Sigmoid colon (tissue), 6 donors: ENCODE measurements at regions not wholly inside any gene's neighbourhood (a gene's known extent, or its start where the extent isn't known, plus 50 kb on each side); places are given as distances from the start of the nearest gene placed in this dataset.

Source experiments
- DNase-seq: peaks from one replicate; pipeline ENCODE4 v3.0.0-alpha.2; 2019
- H3K27ac ChIP-seq, 4 donors: fragments of 200-600 bp; sonication (generic); one replicate each; pipeline ENCODE4 v1.5.1; 2016 to 2019; ENCODE audit warnings: mild to moderate bottlenecking in 1 of 4
- H3K27me3 ChIP-seq, 3 donors: fragments of 200-600 bp; sonication (generic); one replicate each; pipeline ENCODE4 v1.5.1; 2019; ENCODE audit warnings: mild to moderate bottlenecking in 1 of 3
- H3K36me3 ChIP-seq, 4 donors: fragments of 200-600 bp; sonication (generic); one replicate each; pipeline ENCODE4 v1.5.1; 2016 to 2019
- H3K4me1 ChIP-seq, 4 donors: fragments of 200-600 bp; sonication (generic); one replicate each; pipeline ENCODE4 v1.5.1; 2017 to 2019
- H3K4me3 ChIP-seq, 4 donors: fragments of 200-600 bp; sonication (generic); one replicate each; pipeline ENCODE4 v1.5.1; 2017 to 2019; ENCODE audit warnings: mild to moderate bottlenecking in 2 of 4, moderate library complexity in 1 of 4
- H3K9me3 ChIP-seq, 4 donors: fragments of 200-600 bp in 3 of 4; sonication (generic) in 3 of 4; one replicate each; pipeline versions ENCODE4 v1.5.1 to v1.6.1; 2013 to 2019
- EP300 ChIP-seq, 4 donors: sonication (generic); formaldehyde crosslinking; IDR thresholded peaks; one replicate each; pipeline ENCODE4 v1.6.1; 2017; ENCODE audit warnings: antibody characterized with exemption in 4 of 4
- POLR2A ChIP-seq, 2 donors: fragments of 450-650 bp; IDR thresholded peaks; one replicate each; pipeline ENCODE4 v1.6.1; 2016; ENCODE audit warnings: antibody characterized with exemption in 2 of 2, mild to moderate bottlenecking in 2 of 2, moderate library complexity in 2 of 2
- POLR2AphosphoS5 ChIP-seq, 4 donors: sonication (generic); formaldehyde crosslinking; IDR thresholded peaks; one replicate each; pipeline ENCODE4 v1.6.1; 2017; ENCODE audit warnings: antibody characterized with exemption in 4 of 4
- WGBS, 2 donors: extraction: QIAGEN DNeasy Blood & Tissue Kit; methylation state at CpG; one replicate each; pipeline ENCODE4 v1.1.7; 2013; 5-methylcytosine and 5-hydroxymethylcytosine counted together
- intact Hi-C: fragments of 100-400 bp; cut with DNase I; formaldehyde crosslinking; loops from one replicate; pipeline ENCODE4 v1.15.1; 2023
- TF ChIP-seq, protein P1 (sequence below), 4 experiments: fragments of 450-650 bp in 3 of 4; fragments of 200-600 bp in 1 of 4; IDR thresholded peaks; one replicate each; pipeline ENCODE4 v1.5.1; 2016 to 2019; ENCODE audit warnings: antibody characterized with exemption in 4 of 4, mild to moderate bottlenecking in 3 of 4, moderate library complexity in 2 of 4
- donor health status: healthy with polysubstance abuse.
- donor health status: healthy.

DNA sequence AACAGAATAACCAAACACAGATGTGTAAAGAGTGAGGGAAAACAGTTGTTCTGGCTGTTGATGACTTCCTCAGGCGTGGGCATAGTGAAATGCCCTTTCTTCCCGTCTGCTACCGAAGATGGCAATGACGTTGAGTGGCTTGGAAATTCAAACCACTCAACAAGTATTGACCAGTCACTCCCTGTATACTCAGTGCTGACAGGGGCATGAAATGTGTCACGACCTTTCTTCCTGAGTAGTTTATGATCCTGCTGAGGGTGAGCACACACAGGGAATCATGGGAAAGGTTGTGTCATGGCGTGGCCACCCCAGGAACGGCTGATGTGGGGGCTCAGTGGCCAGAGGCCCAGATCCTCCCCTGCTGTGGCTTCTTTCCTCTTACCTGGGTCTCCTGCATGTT, 87.8 kb upstream of the C1QTNF9B start:
- H3K27me3 ChIP-seq = no peaks in the 10 kb centered on the region
- H3K36me3 ChIP-seq = no peaks in the 10 kb centered on the region
- DNase-seq = no peak
- no peak overlapping the region for H3K4me3 ChIP-seq
- no peak overlapping the region for H3K27ac ChIP-seq
- H3K9me3 ChIP-seq = no peaks in the 10 kb centered on the region
- TF ChIP-seq EP300 (IDR thresholded peaks at IDR 0.05) = no peak
- TF ChIP-seq POLR2A (IDR thresholded peaks at IDR 0.05) = no peak
- intact Hi-C loops = no loop called here
- peaks cover 0 to 12% (median 5%) of the 10 kb centered on the region in 4 donors for H3K4me1 ChIP-seq
- 17 to 69% methylated on average over 7 of the region's 7 CpGs for WGBS, 2 donors

DNA sequence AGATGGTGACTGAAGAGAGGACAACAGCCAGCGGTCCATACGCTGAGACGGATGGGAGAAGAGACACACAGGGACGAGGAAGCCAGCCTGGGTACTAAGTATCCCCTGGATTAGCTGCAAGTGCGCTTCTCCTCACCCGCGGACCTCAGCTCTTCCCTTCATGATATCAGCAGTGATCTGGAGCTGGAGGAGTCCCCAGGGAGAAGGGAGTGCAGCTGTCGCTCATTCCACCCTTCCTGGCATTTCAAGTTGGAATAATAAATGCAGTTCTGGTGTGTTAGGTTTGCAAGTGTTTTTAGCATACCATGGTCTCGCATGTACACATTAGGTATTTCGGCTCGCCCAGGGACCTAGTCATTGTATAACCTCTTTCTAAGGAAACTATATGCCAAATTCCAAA, 88.5 kb upstream of the C1QTNF9B start:
- Histone ChIP-seq H3K4me3 (no peak overlapping the region), H3K27ac (no peak overlapping the region), H3K9me3 (no peaks in the 10 kb centered on the region), H3K27me3 (no peaks in the 10 kb centered on the region), H3K4me1 (peaks cover 0 to 7% (median 3%) of the 10 kb centered on the region in 4 donors), H3K36me3 (no peaks in the 10 kb centered on the region)
- intact Hi-C loops = no loop called here
- DNase-seq = no peak
- 91 to 95% methylated on average over 11 of the region's 11 CpGs for WGBS, 2 donors
- no peak for TF ChIP-seq POLR2A (IDR thresholded peaks at IDR 0.05)
- no peak for TF ChIP-seq EP300 (IDR thresholded peaks at IDR 0.05)
- TF ChIP-seq, protein P1, sequence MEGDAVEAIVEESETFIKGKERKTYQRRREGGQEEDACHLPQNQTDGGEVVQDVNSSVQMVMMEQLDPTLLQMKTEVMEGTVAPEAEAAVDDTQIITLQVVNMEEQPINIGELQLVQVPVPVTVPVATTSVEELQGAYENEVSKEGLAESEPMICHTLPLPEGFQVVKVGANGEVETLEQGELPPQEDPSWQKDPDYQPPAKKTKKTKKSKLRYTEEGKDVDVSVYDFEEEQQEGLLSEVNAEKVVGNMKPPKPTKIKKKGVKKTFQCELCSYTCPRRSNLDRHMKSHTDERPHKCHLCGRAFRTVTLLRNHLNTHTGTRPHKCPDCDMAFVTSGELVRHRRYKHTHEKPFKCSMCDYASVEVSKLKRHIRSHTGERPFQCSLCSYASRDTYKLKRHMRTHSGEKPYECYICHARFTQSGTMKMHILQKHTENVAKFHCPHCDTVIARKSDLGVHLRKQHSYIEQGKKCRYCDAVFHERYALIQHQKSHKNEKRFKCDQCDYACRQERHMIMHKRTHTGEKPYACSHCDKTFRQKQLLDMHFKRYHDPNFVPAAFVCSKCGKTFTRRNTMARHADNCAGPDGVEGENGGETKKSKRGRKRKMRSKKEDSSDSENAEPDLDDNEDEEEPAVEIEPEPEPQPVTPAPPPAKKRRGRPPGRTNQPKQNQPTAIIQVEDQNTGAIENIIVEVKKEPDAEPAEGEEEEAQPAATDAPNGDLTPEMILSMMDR (IDR thresholded peaks at IDR 0.05) = no peak
- no peak for TF ChIP-seq POLR2AphosphoS5 (IDR thresholded peaks at IDR 0.05)

DNA sequence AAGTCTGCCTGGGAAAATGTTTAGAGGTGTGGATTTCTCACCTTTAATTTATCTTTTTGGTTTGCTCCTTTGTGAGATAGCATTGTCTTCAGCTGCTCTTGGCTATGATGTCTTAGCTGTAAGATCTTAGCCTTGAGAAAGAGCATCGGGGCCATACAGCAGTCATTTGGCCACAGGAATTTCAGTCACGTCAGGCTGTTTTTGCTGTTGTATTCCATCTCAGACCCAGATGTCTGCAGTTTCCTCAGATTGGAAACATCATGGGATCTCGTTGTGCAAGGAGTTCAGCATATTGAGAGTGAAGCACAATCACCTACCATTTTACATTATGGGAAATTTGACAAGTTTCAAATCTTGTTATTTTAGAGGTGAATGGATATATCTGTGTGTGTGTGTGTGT, 89.3 kb upstream of the C1QTNF9B start:
- no peak for TF ChIP-seq EP300 (IDR thresholded peaks at IDR 0.05)
- 84 to 87% methylated on average over 3 of the region's 3 CpGs for WGBS, 2 donors
- no peak for DNase-seq

DNA sequence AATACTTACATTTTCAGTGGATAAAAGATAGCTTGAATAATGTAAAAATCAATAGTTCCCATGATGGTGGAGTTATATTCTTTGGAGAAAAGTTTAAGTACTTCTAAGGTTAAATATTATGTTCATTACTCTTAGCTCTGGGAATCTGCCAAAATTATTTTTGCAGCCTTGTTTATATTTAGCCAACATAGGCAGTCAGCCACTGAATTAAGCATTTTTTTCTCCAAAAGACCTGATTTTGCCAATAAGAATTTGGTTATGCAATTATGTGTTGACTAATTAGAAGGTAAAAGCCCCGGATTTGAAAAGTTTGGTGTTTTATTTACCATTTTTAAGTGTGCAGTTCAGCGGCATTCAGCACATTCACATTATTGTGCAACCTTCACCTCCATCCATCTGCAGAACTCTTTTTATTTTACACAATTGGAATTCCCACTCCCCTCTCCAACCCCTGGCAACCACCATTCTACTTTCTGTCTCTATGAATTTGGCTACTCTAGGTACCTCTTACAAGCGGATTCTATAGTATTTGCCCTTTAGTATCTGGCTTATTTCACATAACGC, 90.1 kb upstream of the C1QTNF9B start:
- Histone ChIP-seq H3K27ac (no peak overlapping the region), H3K9me3 (no peaks in the 10 kb centered on the region), H3K36me3 (no peaks in the 10 kb centered on the region), H3K4me3 (no peak overlapping the region), H3K27me3 (no peaks in the 10 kb centered on the region), H3K4me1 (peaks cover 0 to 7% (median 3%) of the 10 kb centered on the region in 4 donors)
- WGBS, 2 donors = 89 to 91% methylated on average over 4 of the region's 4 CpGs
- intact Hi-C loops = no loop called here
- DNase-seq = no peak
- TF ChIP-seq POLR2A (IDR thresholded peaks at IDR 0.05) (no peak), POLR2AphosphoS5 (IDR thresholded peaks at IDR 0.05) (no peak), EP300 (IDR thresholded peaks at IDR 0.05) (no peak)
- TF ChIP-seq, protein P1 (IDR thresholded peaks at IDR 0.05) = no peak

More for the DNA sequence above, 89.3 kb upstream of the C1QTNF9B start:
- Histone ChIP-seq H3K4me1 (peaks cover 0 to 7% (median 3%) of the 10 kb centered on the region in 4 donors), H3K27ac (no peak overlapping the region), H3K36me3 (no peaks in the 10 kb centered on the region), H3K9me3 (no peaks in the 10 kb centered on the region), H3K4me3 (no peak overlapping the region), H3K27me3 (no peaks in the 10 kb centered on the region)
- intact Hi-C loops = no loop called here

DNA sequence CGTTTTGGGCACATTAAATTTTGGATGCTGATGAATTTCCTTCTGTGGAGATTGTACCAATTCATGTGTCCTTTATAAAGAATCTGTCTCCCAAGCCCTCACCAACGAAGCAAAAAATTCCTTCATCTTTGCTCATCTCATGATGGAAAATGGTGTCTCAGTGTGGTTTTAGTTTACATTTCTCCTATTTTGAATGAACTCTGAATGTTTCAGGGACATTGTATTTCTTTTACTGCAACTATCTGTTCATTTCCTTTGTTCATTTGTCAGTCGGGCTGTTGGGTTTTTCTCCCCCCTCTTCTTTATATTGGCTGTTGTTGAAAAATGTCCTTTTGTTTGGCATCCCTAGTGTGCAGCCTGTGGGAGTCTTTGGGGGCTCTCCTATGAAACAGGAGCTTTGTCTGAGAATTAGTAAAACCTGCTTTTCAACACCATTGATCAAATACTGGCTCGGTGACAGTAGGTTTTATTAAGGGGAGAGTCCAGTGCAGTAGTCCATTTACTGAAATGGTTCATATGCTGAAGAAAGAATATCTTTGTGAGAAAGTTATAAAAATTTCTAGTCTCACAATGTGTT, 91.3 kb upstream of the C1QTNF9B start:
- intact Hi-C loops = no loop called here
- WGBS, 2 donors = 45 to 68% methylated on average over 4 of the region's 4 CpGs
- Histone ChIP-seq H3K27me3 (no peaks in the 10 kb centered on the region), H3K36me3 (no peaks in the 10 kb centered on the region), H3K4me1 (peaks cover 0 to 7% (median 3%) of the 10 kb centered on the region in 4 donors), H3K27ac (no peak overlapping the region), H3K4me3 (no peak overlapping the region), H3K9me3 (no peaks in the 10 kb centered on the region)
- no peak for DNase-seq
- TF ChIP-seq, protein P1 (IDR thresholded peaks at IDR 0.05) = no peak
- TF ChIP-seq POLR2AphosphoS5 (IDR thresholded peaks at IDR 0.05) (no peak), POLR2A (IDR thresholded peaks at IDR 0.05) (no peak), EP300 (IDR thresholded peaks at IDR 0.05) (no peak)

DNA sequence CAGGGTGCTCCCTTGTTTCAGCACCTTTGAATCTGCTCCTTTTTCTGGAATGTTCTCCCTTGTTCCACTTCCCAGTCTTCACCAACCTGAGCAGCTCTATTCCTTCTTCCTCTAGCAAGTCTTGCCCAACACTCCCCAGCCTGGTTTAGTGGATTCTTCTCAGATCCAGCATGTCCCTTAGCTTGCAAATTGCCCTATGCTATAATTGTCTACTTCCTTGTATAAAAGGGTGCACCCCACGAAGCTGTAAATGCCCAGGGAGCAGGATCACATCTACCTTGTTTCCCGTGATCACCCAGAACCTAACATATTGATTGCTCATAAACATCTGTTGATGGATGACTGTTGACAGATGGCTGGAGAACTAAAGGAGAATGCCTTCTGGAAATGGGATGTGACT, 93.2 kb upstream of the C1QTNF9B start:
- no peak overlapping the region for H3K27ac ChIP-seq
- no peak for DNase-seq
- 5 to 58% methylated on average over 2 of the region's 2 CpGs for WGBS, 2 donors
- intact Hi-C loops = no loop called here
- H3K4me1 ChIP-seq = no peaks in the 10 kb centered on the region
- H3K36me3 ChIP-seq = no peaks in the 10 kb centered on the region
- H3K27me3 ChIP-seq = no peaks in the 10 kb centered on the region
- no peaks in the 10 kb centered on the region for H3K9me3 ChIP-seq
- H3K4me3 ChIP-seq = no peak overlapping the region
- TF ChIP-seq POLR2AphosphoS5 (IDR thresholded peaks at IDR 0.05) (no peak), POLR2A (IDR thresholded peaks at IDR 0.05) (no peak), EP300 (IDR thresholded peaks at IDR 0.05) (no peak)
- TF ChIP-seq, protein P1 (IDR thresholded peaks at IDR 0.05) = no peak
